Fibroblast of pulmonary artery (primary cell): ENCODE measurements at regions not wholly inside any gene's neighbourhood (a gene's known extent, or its start where the extent isn't known, plus 50 kb on each side); places are given as distances from the start of the nearest gene placed in this dataset.
A peak's percentile ranks its signal among the peaks of the same experiment; 100 is the strongest.

Experiments used
- DNase-seq: peaks from one replicate; pipeline ENCODE4 v3.0.0-alpha.2; 2010; ENCODE audit warnings: low read depth
- H3K4me3 ChIP-seq: replicated peaks from 2 replicates; pipeline ENCODE4 v1.5.1; 2011; ENCODE audit warnings: low read depth, mild to moderate bottlenecking, control low read depth, low read length, moderate library complexity
- CTCF ChIP-seq: IDR thresholded peaks from 2 replicates; pipeline ENCODE4 v1.5.1; 2011; ENCODE audit warnings: mild to moderate bottlenecking, control low read depth, low read length, inconsistent platforms; ENCODE audit errors: missing control alignments

DNA sequence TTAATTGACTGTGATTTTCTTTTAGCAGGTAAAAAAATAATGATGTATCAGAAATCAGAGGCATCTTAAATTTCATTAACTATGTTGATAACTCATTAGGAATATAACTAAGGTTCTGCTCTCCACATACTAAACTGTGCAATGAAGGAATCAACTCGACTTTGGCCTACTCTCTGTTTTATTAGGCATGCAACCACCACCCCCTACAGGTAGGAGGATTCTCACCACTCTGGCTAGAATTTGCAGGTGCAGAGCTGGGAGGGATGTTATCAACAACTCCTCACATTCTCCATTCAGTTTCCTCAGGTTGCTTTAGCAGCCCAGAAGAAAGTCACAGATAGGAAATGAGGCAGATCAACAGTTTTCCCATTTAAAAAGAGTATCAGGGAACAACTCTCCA lies 160.1 kb downstream of the COX18 start:
- no peak overlapping the region for H3K4me3 ChIP-seq
- no peak for DNase-seq
- TF ChIP-seq CTCF: peak; percentile 26

DNA sequence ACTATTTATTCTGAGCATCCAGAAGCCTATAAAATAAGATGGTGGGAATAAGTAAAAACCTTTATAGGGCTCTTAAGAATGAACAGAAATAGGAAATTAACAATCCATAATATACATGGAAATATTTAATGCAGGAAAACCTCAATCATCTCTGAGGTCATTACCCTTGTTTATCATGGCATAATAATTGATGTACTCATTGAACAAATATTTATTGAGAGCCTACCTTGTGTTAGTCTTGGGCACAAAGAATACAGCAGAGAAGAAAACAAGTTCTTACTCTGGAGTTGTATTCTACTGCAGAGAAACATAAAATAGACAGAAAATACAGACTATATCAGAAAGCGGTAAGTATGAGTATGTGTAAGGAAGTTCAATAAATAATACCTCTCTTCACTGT lies 167.2 kb downstream of the COX18 start:
- no peak overlapping the region for H3K4me3 ChIP-seq
- DNase-seq: no peak
- no peak for TF ChIP-seq CTCF

- no peak overlapping the region for H3K4me3 ChIP-seq
- no peak for TF ChIP-seq CTCF
- DNase-seq: no peak
Observed at GRCh38 chr4:72901553-72901952, 168.0 kb downstream of the COX18 start.

GRCh38 chr4:72900952-72901351 lies 168.6 kb downstream of the COX18 start:
- TF ChIP-seq CTCF: no peak
- no peak overlapping the region for H3K4me3 ChIP-seq
- DNase-seq: peak; percentile 37

DNA sequence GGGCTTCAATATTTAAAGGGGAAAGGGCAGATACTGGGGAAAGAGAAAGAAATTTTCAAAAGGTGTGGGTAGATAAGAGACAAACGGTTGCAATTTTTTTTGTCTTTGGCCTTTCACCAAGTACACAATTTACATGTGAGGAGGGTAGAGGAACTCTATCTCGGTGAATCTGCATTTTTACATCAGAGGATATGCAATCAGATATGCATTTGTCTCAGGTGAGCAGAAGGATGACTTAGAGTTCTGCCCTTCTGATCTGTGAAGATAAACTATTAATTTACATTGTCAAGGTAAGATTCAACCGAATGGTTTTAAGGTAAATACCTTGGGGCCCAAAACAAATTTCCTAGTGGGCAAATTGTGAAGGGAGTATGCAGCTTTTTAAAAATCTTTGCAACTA lies 169.9 kb downstream of the COX18 start:
- no peak for DNase-seq
- H3K4me3 ChIP-seq: no peak overlapping the region
- no peak for TF ChIP-seq CTCF

DNA sequence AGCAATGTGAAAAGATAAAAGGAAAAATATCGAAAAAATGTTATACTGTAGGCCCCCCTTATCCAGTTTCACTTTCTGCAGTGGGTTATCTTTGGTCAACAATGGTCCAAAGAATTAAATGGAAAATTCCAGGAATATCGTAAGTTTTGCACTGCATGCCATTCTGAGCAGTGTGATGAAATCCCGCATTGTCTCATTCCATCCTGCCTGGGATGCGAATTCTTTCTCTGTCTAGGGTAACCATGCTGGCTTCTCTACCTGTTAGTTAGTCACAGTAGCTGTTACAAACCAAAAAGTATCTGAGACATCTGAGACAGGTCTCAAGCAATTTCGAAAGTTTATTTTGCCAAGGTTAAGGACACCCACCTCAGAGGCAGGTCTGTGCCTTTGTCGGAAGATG lies 170.3 kb downstream of the COX18 start:
- no peak for TF ChIP-seq CTCF
- DNase-seq: peak; percentile 36
- H3K4me3 ChIP-seq: no peak overlapping the region

DNA sequence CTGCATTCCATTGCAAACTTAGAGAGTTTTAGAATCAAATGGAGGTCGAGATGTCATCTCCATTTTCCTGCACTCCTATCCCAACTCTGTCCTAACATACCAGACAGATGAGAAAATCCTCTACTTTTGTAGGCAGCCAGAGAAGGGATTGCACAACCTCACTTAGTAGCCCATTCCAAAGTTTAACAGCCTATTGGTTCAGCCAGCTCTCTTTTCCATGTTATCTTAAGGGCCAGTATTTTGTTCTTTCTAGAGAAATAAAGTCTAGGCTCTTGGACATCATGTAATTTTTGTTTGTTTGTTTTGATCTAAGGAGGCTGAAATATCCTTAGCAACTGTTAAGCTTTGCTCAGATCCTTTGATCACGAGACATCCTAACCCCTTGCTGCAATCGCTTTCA lies 173.0 kb downstream of the COX18 start:
- no peak for TF ChIP-seq CTCF
- no peak overlapping the region for H3K4me3 ChIP-seq
- peak; percentile 93 for DNase-seq
